ENCODE measurements at regions not wholly inside any gene's neighbourhood (a gene's known extent, or its start where the extent isn't known, plus 50 kb on each side); places are given as distances from the start of the nearest gene placed in this dataset.

GRCh38 chrX:3960952-3961351 is 247.5 kb upstream of the PRKX start:
- no peak for TF ChIP-seq REST (IDR thresholded peaks at IDR 0.05; ENCODE audit: insufficient read depth in 1 of 2, low read depth in 2 of 2, low read length in 2 of 2)
- no peak for TF ChIP-seq TAF1 (IDR thresholded peaks at IDR 0.05; ENCODE audit: borderline replicate concordance, insufficient read depth, low read length)
- no peak for TF ChIP-seq POLR2AphosphoS5 (IDR thresholded peaks at IDR 0.05; ENCODE audit: low read depth, low read length)
- no peak for TF ChIP-seq SIN3A (IDR thresholded peaks at IDR 0.05; ENCODE audit: borderline replicate concordance, insufficient read depth, low read length)

Measured in PFSK-1 (cell line).